ENCODE measurements at regions not wholly inside any gene's neighbourhood (a gene's known extent, or its start where the extent isn't known, plus 50 kb on each side); places are given as distances from the start of the nearest gene placed in this dataset.
"Not testable (repeated sequence)": the region's sequence is repeated elsewhere in the genome, so short reads cannot be mapped to it uniquely, and the experiment has no call there.

GRCh38 chr4:127000846-127001245 lies 631.9 kb upstream of the INTU start:
- DNase-seq (ENCODE audit: low read depth in 2 of 3, low spot score in 1 of 3): no peak

DNA sequence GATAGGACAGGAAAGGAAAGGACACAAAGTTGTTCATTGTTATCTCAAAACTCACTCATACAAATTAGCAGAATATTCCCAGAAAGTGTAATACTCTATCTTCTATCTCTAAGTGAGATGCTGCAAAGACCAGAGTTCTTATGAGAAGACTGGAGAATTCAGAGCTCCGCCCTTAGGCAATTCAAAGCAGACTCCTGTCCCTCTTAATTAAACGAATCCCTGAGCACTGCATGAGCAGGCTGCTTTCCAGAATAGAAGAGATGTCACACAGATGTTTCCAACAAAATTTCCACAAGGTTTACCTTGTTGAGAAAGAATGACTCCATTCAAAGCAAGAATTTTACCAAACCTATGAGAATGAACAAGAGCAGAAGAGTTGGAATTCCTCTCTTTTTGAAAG lies 630.8 kb upstream of the INTU start:
- DNase-seq (ENCODE audit: low read depth in 2 of 3, low spot score in 1 of 3): no peak

DNA sequence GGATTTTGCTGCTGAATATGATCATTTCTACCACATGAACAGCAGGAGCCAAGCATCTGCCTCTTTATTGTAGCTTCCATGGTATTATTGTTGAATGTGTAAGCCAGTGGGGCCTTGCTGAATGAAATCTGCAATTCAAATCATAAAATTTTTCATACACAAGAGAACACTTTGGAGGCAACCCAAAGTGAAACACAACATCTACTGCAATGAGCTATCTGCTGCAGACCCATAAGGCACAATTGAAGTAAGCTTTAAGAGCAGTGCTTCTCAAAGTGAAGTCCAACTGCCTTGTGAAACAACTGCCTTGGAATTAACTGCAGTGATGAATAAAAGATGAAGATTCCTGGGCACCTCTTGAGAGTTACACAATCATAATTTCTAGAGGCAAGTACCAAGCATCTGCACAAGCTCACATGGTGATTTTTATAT lies 626.3 kb upstream of the INTU start:
- no peak for DNase-seq (ENCODE audit: low read depth in 2 of 3, low spot score in 1 of 3)

DNA sequence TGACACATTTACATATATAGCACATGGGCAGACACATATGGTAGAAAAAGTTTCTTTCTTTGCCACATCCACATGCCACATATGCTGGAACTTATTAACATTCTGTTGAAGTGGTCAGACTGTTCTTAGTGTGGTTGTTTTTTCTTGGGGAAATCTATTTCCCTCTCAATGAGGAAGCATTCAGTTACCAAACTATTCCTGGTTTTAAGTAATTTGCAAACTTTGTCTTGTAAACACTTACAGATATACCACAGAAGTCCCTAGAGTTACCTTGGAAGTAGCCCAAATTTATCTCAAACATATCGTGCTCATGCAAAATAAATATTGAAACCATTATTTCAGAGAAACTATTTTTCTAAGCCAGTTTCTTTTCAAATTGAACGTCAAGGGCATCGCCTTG lies 625.5 kb upstream of the INTU start:
- no peak for DNase-seq (ENCODE audit: low read depth in 2 of 3, low spot score in 1 of 3)

DNA sequence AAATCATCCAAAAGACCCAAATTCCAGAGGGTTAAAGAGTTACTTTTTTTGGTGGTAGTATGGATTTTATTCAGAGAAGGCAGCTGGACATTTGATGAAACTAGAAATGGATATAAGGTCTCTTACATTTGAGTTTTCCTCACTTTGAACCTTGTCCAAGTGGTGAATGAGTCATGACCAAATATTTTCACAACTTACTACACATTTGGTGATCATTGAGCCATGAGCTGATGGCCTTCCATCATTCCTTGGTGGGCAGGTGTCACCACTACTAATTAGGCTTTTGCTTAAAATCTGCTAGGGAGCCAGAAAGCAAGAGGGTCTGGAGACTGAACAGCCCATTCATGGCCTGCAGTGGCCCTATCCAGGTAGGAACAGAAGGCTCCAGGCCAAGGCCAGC lies 620.2 kb upstream of the INTU start:
- no peak for DNase-seq (ENCODE audit: low read depth in 2 of 3, low spot score in 1 of 3)

DNA sequence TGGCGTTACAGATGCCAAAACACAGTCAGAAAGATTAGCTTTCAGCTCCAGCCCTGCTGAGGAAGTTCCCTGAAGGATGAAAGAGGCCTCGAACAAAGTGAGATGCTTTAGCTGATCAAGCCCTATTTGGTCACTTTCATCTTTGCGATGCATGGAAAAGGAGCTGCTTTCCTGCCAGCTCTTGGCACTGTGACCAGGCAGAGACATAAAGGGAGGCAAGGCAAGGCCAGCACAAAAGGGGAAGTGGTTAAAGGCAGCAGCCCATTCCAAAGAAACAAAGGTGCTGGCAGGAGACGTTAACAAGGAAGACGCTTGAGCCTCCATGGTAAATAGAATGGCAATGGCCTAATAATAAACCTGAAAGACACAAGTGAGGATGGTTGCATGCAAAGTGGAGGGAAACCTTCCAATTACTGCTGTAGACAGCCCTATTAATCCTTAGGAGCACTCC lies 617.1 kb upstream of the INTU start:
- DNase-seq (ENCODE audit: low read depth in 2 of 3, low spot score in 1 of 3): no peak

GRCh38 chr4:127018381-127018780 lies 614.4 kb upstream of the INTU start:
- DNase-seq (ENCODE audit: low read depth in 2 of 3, low spot score in 1 of 3): no peak

DNA sequence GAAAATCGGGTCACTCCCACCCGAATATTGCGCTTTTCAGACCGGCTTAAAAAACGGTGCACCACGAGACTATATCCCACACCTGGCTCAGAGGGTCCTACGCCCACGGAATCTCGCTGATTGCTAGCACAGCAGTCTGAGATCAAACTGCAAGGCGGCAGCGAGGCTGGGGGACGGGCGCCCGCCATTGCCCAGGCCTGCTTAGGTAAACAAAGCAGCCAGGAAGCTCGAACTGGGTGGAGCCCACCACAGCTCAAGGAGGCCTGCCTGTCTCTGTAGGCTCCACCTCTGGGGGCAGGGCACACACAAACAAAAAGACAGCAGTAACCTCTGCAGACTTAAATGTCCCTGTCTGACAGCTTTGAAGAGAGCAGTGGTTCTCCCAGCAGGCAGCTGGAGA lies 611.9 kb upstream of the INTU start:
- not testable (repeated sequence) for DNase-seq (ENCODE audit: low read depth in 2 of 3, low spot score in 1 of 3)

GRCh38 chr4:127036296-127036695 lies 596.5 kb upstream of the INTU start:
- no peak for DNase-seq (ENCODE audit: low read depth in 2 of 3, low spot score in 1 of 3)

DNA sequence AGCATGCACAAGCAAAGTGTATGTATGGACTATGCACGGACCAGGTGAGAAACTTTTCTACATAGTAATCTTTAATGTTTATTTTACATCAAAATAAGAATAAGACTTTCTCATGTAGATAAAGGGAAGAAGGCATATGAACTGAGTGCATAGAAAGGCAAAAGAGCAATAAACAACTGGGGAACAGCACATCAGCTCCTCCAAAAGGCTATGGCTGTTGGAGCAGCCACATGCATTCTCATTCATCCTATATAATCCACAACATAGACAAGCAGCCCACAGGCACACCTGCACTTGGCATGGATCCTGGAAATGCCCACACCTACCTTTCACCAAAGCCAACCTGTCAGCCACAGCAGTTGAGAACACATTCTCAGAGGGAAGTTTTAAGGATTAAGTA lies 586.9 kb upstream of the INTU start:
- DNase-seq (ENCODE audit: low read depth in 2 of 3, low spot score in 1 of 3): no peak

DNA sequence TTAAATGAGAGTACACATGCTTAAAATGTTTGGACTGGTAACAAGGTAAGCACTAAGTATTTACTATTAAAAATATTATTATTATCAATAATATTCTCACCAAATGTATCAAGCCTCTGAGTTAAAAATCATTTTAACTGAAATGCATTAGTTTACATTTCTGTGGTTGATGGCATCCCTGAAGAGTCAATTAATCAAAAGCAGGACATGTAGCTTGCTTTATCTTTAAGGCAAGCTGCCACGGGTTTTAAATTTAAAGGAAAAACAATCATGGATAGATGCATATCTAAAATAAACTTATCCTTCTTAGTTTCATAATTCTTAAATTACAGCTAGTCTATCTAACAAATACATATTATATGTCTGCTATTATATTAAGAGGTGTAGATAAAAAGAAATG lies 584.8 kb upstream of the INTU start:
- no peak for DNase-seq (ENCODE audit: low read depth in 2 of 3, low spot score in 1 of 3)

GRCh38 chr4:127048376-127049044 lies 584.2 kb upstream of the INTU start:
- DNase-seq (ENCODE audit: low read depth in 2 of 3, low spot score in 1 of 3): no peak

- DNase-seq (ENCODE audit: low read depth in 2 of 3, low spot score in 1 of 3): no peak
Observed at GRCh38 chr4:127049526-127049925, 583.2 kb upstream of the INTU start.

DNA sequence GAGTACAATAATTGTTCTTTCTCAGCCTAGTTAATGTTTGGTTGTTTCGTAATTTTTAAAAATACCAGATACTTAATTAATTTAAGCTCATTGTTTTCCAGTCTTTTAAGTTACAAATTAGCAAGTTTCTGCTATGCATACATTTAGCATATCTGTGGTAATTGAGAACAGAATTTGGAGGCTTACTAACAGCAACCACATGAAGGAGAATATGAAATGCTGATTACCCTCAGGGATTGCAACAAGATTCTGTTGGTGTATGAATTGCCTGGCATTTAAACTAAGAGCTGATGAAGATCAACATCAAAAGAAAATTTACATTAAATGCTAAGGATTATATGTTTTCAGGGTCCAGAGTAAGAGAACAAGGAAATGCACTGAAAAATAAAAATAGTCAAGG lies 580.0 kb upstream of the INTU start:
- no peak for DNase-seq (ENCODE audit: low read depth in 2 of 3, low spot score in 1 of 3)

- no peak for DNase-seq (ENCODE audit: low read depth in 2 of 3, low spot score in 1 of 3)
Observed at GRCh38 chr4:127055357-127055756, 577.4 kb upstream of the INTU start.

DNA sequence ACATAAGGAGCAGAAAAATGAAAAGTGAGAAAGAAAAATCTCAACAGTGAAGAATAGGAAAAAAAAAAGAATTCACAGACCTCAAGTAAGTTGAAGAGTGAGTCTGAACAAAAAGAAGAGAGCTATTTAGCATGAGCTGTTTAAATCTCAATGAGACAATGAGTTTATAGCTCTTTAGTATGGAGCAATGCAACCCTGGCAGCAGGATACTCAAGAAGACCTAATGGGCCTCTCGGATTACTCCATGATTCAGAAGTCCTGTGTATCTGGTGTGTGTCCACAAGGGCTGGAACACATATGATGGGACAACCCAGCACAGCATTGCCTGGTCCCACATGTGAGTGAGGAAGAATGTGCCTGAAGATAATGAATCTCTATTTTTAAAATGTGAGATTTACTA lies 563.1 kb upstream of the INTU start:
- DNase-seq (ENCODE audit: low read depth in 2 of 3, low spot score in 1 of 3): no peak

- no peak for DNase-seq (ENCODE audit: low read depth in 2 of 3, low spot score in 1 of 3)
Observed at GRCh38 chr4:127071443-127071842, 561.3 kb upstream of the INTU start.

GRCh38 chr4:127080141-127080540 lies 552.6 kb upstream of the INTU start:
- no peak for DNase-seq (ENCODE audit: low read depth in 2 of 3, low spot score in 1 of 3)

DNA sequence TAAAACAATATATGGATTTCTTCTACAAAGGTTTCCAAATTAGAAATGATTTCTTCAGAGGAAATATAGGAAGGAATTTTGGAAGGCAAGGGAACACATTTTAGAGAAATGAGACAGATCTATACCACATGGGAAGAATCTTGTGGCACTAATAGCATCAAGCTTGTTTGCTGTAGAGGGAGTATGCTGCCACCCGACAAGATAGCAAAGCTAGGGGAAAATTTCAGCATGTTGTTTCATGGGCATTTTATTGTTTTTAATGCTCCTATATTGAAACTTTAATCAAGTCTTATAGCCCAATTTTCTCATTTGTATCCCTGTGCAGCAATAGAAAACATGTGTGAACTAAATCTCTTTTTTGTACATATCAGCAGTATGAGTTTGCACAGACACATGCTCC lies 551.7 kb upstream of the INTU start:
- no peak for DNase-seq (ENCODE audit: low read depth in 2 of 3, low spot score in 1 of 3)

- DNase-seq (ENCODE audit: low read depth in 2 of 3, low spot score in 1 of 3): no peak
Observed at GRCh38 chr4:127082986-127083385, 549.8 kb upstream of the INTU start.

DNA sequence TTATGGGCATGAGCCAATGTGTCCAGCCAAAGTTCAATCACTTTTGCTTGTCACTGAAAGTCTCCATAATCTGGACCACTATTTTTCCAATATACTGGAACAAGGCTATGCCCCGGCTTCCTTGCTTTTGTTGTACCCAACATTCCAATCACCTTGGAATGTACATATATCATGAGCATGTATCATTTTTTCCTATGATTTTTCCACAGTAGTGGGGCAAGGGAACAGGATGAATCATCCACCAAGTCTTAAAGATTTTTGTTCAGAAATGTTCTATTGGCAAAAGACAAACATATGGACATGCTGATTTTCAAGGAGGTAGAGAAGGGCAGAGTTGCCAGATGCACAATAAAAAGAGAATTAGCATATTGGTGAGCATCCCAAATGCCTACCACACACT lies 548.1 kb upstream of the INTU start:
- no peak for DNase-seq (ENCODE audit: low read depth in 2 of 3, low spot score in 1 of 3)

- no peak for DNase-seq (ENCODE audit: low read depth in 2 of 3, low spot score in 1 of 3)
Observed at GRCh38 chr4:127097061-127097460, 535.7 kb upstream of the INTU start.

DNA sequence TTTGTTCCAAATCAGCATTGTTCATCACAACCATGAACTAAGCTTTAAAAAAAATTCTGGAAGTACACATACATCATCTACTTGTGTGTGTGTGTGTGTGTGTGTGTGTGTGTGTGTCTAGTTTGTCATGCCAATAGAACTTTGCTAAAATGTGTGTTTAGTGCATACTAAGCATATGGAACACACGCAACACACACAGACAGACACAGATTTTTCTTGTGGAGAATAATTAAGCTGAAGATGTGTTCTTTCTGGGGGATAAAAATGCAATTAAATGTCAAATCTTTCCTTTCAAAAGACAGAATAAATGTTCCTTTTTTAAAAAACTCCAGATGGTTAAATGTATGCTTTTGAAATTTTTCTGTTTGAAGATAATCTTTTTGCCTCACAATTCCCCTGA lies 530.4 kb upstream of the INTU start:
- no peak for DNase-seq (ENCODE audit: low read depth in 2 of 3, low spot score in 1 of 3)

GRCh38 chr4:127103681-127104115 lies 529.1 kb upstream of the INTU start:
- no peak for DNase-seq (ENCODE audit: low read depth in 2 of 3, low spot score in 1 of 3)

Data from stimulated activated CD4-positive, alpha-beta T cell treated with anti-CD3 and anti-CD28 coated beads, Interleukin-12 subunit alpha, Interleukin-12 subunit beta, amount 100 ng/mL, for 48 hours (primary cell).